SJSA1 (cell line): ENCODE measurements at regions not wholly inside any gene's neighbourhood (a gene's known extent, or its start where the extent isn't known, plus 50 kb on each side); places are given as distances from the start of the nearest gene placed in this dataset.

Experiments used
- DNase-seq, 2 experiments: peaks; one replicate each; pipeline ENCODE4 v3.0.0-alpha.2; 2015 to 2020; ENCODE audit warnings: low spot score in 2 of 2, low read depth in 1 of 2
- H3K27ac ChIP-seq: fragments of 250-450 bp; sonication (Bioruptor Pico); 2 replicates; pipeline ENCODE4 v1.5.1; 2020; ENCODE audit warnings: mild to moderate bottlenecking, moderate library complexity
- H3K27me3 ChIP-seq: fragments of 250-450 bp; sonication (Bioruptor Pico); replicated peaks from 2 replicates; pipeline ENCODE4 v1.5.1; 2020; ENCODE audit warnings: mild to moderate bottlenecking, moderate library complexity
- H3K36me3 ChIP-seq: fragments of 250-450 bp; sonication (Bioruptor Pico); 2 replicates; pipeline ENCODE4 v1.5.1; 2020; ENCODE audit warnings: mild to moderate bottlenecking
- H3K4me1 ChIP-seq: fragments of 250-450 bp; sonication (Bioruptor Pico); replicated peaks from 2 replicates; pipeline ENCODE4 v1.6.1; 2021; ENCODE audit warnings: mild to moderate bottlenecking
- H3K4me3 ChIP-seq: fragments of 250-450 bp; sonication (Bioruptor Pico); 2 replicates; pipeline ENCODE4 v1.5.1; 2020; ENCODE audit warnings: mild to moderate bottlenecking
- H3K9me3 ChIP-seq: fragments of 250-450 bp; sonication (Bioruptor Pico); replicated peaks from 2 replicates; pipeline ENCODE4 v1.5.1; 2020; ENCODE audit warnings: mild to moderate bottlenecking

DNA sequence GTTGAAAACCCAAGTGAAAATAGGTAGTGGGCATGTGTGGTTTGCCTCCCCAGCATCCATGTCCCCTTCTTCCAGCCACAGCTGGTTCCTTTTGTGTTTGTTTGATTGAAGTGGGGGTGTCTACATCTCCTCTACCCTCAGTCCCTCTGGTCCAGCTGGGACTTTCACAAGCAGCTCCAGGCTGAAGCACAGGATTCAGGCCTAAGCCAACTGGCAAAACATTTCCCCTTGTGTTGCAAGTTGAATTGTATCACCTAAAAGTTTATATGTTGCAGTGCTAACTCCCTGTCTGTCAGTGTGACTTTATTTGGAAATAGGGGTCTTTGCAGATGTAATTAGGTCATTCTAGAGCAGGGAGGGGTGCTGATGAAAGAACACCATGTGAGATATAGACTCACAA lies 205.9 kb upstream of the ASIC2 start:
- DNase-seq = no peak
- H3K36me3 ChIP-seq = no peaks in the 10 kb centered on the region
- no peak overlapping the region for H3K27ac ChIP-seq
- H3K4me3 ChIP-seq = no peak overlapping the region
- H3K27me3 ChIP-seq = no peaks in the 10 kb centered on the region
- no peaks in the 10 kb centered on the region for H3K9me3 ChIP-seq
- H3K4me1 ChIP-seq = no peaks in the 10 kb centered on the region

DNA sequence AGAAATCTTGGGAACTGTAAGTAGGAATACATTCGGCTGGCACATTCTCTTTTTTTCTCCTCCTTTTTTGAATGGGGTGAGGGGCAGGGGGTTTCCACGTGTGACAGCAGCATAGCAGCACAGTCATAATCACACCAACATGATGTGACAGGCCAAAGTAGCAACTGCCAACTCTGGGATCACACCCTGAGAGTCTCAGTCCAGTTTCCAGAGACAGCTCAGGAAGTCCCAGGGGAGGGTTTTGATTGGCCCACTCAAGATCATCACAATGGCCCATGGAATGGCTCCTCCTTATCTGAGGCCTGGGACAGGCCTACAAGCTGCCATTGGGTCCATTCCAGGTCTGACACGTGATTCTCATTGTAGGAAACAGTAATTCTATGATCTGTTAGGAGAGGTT lies 207.1 kb upstream of the ASIC2 start:
- no peaks in the 10 kb centered on the region for H3K36me3 ChIP-seq
- H3K9me3 ChIP-seq = no peaks in the 10 kb centered on the region
- H3K27me3 ChIP-seq = no peaks in the 10 kb centered on the region
- no peak overlapping the region for H3K27ac ChIP-seq
- no peak overlapping the region for H3K4me3 ChIP-seq
- H3K4me1 ChIP-seq = no peaks in the 10 kb centered on the region
- DNase-seq = no peak

DNA sequence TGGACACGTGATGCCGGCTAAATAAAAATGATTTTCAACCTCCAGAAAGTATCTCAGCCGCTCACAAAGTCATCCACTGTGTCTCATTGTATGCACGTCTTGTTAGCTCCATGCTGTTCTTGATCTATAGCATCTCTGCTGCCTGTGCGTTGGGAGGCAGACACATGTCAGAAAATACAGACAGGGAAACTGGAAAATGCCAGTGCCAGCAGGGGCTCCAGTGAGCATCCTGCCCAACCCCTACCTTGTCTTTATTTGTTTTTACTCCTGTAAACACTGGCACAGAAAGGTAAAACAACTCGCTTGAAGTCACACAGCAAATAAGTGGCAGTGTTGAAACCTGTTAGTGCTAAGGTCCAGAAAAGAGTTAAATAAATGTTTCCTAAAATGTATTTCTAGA lies 208.1 kb upstream of the ASIC2 start:
- no peaks in the 10 kb centered on the region for H3K4me1 ChIP-seq
- no peaks in the 10 kb centered on the region for H3K27me3 ChIP-seq
- H3K36me3 ChIP-seq = no peaks in the 10 kb centered on the region
- no peaks in the 10 kb centered on the region for H3K9me3 ChIP-seq
- no peak for DNase-seq
- no peak overlapping the region for H3K27ac ChIP-seq
- H3K4me3 ChIP-seq = no peak overlapping the region

DNA sequence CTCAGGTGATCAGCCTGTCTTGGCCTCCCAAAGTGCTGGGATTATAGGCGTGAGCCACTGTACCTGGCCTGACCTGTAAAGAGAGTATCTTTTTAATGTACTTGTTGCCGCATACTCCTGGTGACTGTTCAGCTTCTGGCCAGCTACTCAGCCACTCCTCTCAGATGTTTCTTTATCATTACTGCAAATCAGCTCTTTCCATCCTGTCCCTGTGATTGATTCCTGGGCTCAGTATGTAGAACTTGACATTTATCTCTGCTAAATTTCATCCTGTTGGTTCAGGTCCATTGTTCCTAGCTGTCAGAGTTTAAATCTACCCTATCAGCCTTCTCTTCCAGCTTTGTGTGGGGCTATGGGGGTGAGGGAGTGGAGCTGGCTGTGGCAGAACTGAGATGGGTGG lies 211.5 kb upstream of the ASIC2 start:
- H3K36me3 ChIP-seq = no peaks in the 10 kb centered on the region
- no peak for DNase-seq
- no peaks in the 10 kb centered on the region for H3K4me1 ChIP-seq
- no peaks in the 10 kb centered on the region for H3K27me3 ChIP-seq
- no peak overlapping the region for H3K4me3 ChIP-seq
- no peak overlapping the region for H3K27ac ChIP-seq
- H3K9me3 ChIP-seq = no peaks in the 10 kb centered on the region

DNA sequence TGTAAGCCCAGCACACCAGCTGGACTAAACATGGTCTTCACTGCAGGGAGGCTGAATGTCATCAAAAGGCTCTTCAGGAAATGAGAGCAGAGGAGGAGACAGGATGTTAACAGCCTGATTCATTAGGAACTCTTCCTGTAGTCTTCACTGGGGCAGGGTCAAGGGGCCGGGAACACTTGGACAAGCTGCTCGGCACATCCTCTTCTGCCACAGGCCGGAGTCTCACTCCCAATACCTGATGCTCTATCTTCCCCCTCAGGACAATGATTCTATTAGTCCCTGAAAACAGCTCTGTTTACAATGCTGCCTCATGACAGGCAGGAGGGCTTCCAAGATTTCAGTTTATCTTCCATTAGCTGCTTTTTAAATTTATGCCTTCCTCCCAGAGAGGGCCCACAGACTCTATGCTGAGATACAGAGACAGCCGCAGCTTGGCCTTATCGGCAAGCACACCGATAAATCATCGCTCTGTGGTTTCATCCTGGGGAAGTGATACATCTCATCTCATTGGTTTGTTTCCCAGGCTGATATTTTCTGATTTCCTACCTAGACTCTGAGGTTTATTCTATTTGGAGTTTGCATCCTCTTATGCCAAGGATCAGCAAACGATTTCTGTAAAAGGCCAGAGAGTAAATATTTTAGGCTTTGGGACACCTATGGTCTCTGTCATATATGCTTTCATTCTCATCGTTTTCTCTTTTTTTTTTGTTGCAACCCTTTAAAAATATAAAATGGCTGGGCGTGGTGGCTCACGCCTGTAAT lies 214.0 kb upstream of the ASIC2 start:
- Histone ChIP-seq H3K9me3 (no peaks in the 10 kb centered on the region), H3K27me3 (no peaks in the 10 kb centered on the region), H3K4me1 (no peaks in the 10 kb centered on the region), H3K27ac (no peak overlapping the region), H3K4me3 (no peak overlapping the region), H3K36me3 (no peaks in the 10 kb centered on the region)
- DNase-seq = no peak

DNA sequence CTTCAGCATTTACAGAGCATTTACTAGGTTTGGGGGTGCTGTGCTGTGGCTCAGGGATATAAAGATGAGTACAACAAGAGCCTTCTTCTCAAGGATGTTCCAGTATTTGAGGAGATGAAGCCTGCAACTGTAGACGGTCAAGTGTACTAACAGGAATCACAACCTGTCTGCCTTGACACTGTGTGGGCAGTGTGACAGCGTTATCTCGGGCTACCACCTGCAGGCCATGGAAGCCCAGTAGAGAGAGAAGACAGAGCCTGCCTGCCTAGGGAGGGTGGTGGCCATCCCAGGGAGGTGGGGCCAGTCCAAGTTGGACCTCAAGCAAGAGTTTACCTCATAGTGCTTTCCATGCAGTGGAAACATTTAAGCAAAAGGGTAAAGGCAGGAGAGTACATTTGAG lies 215.1 kb upstream of the ASIC2 start:
- no peaks in the 10 kb centered on the region for H3K36me3 ChIP-seq
- no peak overlapping the region for H3K27ac ChIP-seq
- no peaks in the 10 kb centered on the region for H3K4me1 ChIP-seq
- no peaks in the 10 kb centered on the region for H3K9me3 ChIP-seq
- DNase-seq = no peak
- no peaks in the 10 kb centered on the region for H3K27me3 ChIP-seq
- H3K4me3 ChIP-seq = no peak overlapping the region

DNA sequence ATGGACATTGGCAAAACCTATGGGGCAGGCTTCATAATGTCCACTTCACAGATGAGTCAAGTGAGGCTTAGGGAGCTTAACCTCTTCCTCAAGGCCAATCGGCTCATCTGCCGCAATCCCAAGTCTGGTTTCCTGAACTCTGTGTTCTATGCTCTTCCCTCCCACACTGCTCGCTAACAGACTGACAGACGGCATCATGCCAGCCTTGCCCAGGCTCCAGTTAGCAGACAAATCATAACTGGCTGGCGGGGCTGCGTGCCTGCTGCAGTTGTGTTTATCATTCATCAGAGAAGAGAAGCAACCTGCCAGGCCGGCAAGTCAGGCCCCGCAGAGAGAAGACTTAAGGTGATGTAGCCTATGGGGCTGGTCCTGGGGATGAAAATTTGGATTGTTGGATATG lies 216.2 kb upstream of the ASIC2 start:
- DNase-seq = no peak
- Histone ChIP-seq H3K27ac (no peak overlapping the region), H3K9me3 (no peaks in the 10 kb centered on the region), H3K27me3 (no peaks in the 10 kb centered on the region), H3K36me3 (no peaks in the 10 kb centered on the region), H3K4me1 (no peaks in the 10 kb centered on the region), H3K4me3 (no peak overlapping the region)

DNA sequence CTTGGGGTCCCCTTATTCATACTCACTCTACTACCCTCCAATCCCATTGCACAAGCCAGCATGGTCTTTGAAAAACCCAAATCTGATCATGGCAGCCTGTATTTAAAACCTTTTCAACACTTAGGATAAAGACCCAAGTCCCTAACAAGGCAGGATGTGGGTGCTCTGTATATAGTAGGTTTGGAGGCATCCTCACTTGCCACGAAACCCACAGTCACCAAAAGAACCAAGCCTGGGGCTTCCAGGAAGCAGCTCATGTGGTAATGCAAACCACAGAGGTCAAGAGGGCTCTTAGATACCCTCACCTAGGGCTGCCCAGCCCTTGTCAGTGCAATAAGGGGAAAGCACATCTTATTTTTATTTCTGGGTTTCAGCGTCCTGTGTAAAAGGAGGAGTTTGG lies 218.6 kb upstream of the ASIC2 start:
- no peaks in the 10 kb centered on the region for H3K27me3 ChIP-seq
- no peak overlapping the region for H3K27ac ChIP-seq
- no peak overlapping the region for H3K4me3 ChIP-seq
- no peaks in the 10 kb centered on the region for H3K9me3 ChIP-seq
- no peaks in the 10 kb centered on the region for H3K36me3 ChIP-seq
- no peaks in the 10 kb centered on the region for H3K4me1 ChIP-seq
- no peak for DNase-seq

DNA sequence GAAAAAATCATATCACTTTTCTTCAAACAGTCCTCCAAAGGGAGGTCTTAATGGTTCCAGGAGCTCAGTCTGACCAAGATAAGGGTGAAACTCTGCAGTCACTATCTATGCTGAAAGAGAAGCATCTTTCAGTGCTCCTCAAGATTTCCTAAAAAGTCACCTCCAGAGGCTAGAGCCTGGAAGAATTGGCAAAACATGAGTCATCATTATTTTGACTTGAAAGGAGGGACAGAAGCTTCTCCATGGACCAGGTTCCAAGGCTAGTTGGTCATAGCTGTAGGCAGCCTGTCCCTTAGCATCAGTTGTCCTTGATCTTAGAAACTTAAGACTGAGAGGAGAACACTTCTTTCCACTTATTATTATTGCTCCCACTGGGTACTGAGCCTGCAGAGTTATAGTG lies 219.0 kb upstream of the ASIC2 start:
- no peaks in the 10 kb centered on the region for H3K4me1 ChIP-seq
- H3K9me3 ChIP-seq = no peaks in the 10 kb centered on the region
- H3K27me3 ChIP-seq = no peaks in the 10 kb centered on the region
- no peak overlapping the region for H3K4me3 ChIP-seq
- no peak overlapping the region for H3K27ac ChIP-seq
- no peak for DNase-seq
- no peaks in the 10 kb centered on the region for H3K36me3 ChIP-seq

DNA sequence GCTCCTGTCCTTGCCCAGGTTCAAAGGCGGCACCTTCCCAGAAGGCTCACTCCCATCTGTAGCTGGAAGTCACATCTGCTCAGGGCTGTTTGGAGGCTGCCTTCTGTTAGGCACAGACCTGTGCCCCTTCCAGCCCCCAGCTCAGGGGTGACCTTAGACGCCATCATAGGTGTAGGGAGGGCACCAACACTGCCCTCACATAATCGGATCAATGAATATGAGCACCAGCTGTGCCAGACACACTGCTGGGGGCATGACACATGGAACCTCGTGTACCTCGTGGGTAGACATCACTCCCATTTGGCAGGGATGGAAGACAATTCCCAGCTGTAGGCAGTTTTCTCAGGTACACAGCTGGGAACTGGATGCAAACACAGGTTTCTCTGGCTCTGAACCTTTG lies 220.7 kb upstream of the ASIC2 start:
- no peak for DNase-seq
- H3K27ac ChIP-seq = no peak overlapping the region
- H3K27me3 ChIP-seq = no peaks in the 10 kb centered on the region
- H3K36me3 ChIP-seq = no peaks in the 10 kb centered on the region
- H3K4me1 ChIP-seq = no peaks in the 10 kb centered on the region
- H3K9me3 ChIP-seq = no peaks in the 10 kb centered on the region
- H3K4me3 ChIP-seq = no peak overlapping the region

DNA sequence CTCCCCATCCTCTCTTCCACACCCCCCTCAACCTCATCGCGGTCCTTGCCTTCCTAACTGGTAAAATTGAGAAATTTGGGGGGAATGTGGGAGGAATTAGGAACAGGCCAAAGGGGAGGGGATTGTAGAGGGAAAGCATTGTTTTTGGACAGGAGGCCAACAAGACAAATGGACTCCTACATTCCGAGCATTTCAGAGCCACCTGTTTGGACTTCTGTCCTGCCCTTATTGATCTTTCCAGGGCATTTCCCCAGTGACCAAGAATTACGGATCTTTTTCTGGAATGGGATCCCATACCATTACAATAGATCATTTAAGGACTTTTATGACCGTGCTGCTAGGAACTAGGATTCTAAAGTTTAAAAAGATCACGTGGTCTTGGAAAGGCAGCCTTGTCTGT lies 221.3 kb upstream of the ASIC2 start:
- Histone ChIP-seq H3K36me3 (no peaks in the 10 kb centered on the region), H3K27ac (no peak overlapping the region), H3K27me3 (no peaks in the 10 kb centered on the region), H3K9me3 (no peaks in the 10 kb centered on the region), H3K4me3 (no peak overlapping the region), H3K4me1 (no peaks in the 10 kb centered on the region)
- DNase-seq = no peak

DNA sequence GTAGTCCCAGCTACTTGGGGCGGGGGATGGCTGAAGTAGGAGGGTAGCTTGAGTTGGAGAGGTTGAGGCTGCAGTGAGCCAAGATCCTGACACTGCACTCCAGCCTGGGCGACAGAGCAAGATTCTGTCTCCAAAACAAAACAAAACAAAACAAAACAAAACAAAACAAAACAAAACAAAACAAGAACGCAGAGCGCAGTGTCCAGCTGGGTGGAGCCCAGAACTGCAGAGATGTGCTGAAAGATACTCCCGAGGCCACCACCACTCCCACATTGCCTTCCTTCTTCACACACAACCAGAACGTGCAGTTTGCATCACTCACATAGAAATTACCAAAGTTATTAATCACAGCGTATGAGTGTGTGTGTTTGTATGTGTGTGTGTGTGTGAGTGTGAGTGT lies 222.9 kb upstream of the ASIC2 start:
- Histone ChIP-seq H3K27me3 (no peaks in the 10 kb centered on the region), H3K36me3 (no peaks in the 10 kb centered on the region)
- DNase-seq = no peak

DNA sequence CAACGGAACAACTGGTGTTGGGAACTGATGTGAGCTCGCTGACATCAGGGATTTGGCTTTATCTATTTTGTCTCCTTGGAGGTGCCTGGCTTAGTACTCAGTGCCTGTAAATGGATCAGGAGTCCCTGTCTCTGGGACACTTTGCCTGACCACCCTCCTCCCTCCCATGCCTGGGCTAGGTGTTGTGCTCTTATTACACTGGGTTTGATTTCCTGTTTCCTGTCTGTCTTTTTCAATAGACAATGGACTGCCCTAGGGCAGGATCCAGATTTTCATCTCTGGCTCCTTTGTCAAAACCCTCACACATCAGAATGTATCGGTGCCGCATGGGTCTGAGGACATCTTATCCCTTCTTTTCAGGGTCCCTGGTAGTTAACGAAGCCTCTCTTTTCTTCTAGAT lies 223.6 kb upstream of the ASIC2 start:
- no peak overlapping the region for H3K4me3 ChIP-seq
- H3K27ac ChIP-seq = no peak overlapping the region
- no peaks in the 10 kb centered on the region for H3K9me3 ChIP-seq
- H3K27me3 ChIP-seq = no peaks in the 10 kb centered on the region
- H3K36me3 ChIP-seq = no peaks in the 10 kb centered on the region
- DNase-seq = no peak
- H3K4me1 ChIP-seq = peaks cover 6% of the 10 kb centered on the region

More for the DNA sequence above, 222.9 kb upstream of the ASIC2 start:
- H3K9me3 ChIP-seq = no peaks in the 10 kb centered on the region
- H3K4me1 ChIP-seq = peaks cover 6% of the 10 kb centered on the region
- H3K27ac ChIP-seq = no peak overlapping the region
- no peak overlapping the region for H3K4me3 ChIP-seq

DNA sequence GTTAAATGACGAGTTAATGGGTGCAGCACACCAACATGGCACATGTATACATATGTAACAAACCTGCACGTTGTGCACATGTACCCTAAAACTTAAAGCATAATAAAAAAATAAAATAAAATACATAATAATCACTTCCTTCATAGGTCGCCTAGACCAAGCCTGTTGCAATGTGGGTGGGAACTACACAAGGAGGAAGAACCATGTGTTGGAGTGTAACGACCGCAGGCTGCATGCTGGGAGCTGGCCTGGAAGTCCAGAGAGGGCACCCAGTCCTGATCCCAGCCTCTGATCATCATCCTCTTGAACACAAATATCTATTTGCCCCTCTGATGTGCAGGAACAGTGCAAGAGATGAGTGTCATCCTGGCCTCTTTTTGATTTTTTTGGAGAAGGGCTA lies 224.7 kb upstream of the ASIC2 start:
- Histone ChIP-seq H3K4me1 (peaks cover 6% of the 10 kb centered on the region), H3K27ac (no peak overlapping the region), H3K4me3 (no peak overlapping the region), H3K9me3 (no peaks in the 10 kb centered on the region), H3K27me3 (no peaks in the 10 kb centered on the region), H3K36me3 (no peaks in the 10 kb centered on the region)
- DNase-seq = no peak

DNA sequence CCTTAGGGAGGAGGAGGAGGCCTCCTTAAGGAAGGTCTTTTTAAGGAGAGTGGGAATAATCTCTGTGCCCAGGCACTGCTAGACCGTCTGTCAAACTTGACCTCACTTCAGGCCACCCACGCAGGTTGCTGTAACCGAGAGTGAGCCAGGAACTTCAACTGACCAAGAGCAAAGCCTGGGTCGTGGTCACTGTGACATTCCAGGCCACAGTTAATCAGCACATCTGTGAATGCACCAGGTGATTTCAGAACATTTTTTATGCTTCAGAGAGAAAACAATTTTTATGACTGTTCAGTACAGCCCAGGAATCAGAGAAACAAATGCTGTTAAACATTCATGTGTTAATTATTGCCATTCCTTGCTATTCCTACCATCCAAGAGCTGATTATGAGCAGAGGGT lies 226.6 kb upstream of the ASIC2 start:
- H3K27me3 ChIP-seq = no peaks in the 10 kb centered on the region
- peaks cover 6% of the 10 kb centered on the region for H3K4me1 ChIP-seq
- no peak for DNase-seq
- H3K9me3 ChIP-seq = no peaks in the 10 kb centered on the region
- no peak overlapping the region for H3K4me3 ChIP-seq
- no peak overlapping the region for H3K27ac ChIP-seq
- H3K36me3 ChIP-seq = no peaks in the 10 kb centered on the region
